ENCODE measurements at regions not wholly inside any gene's neighbourhood (a gene's known extent, or its start where the extent isn't known, plus 50 kb on each side); places are given as distances from the start of the nearest gene placed in this dataset.

DNA sequence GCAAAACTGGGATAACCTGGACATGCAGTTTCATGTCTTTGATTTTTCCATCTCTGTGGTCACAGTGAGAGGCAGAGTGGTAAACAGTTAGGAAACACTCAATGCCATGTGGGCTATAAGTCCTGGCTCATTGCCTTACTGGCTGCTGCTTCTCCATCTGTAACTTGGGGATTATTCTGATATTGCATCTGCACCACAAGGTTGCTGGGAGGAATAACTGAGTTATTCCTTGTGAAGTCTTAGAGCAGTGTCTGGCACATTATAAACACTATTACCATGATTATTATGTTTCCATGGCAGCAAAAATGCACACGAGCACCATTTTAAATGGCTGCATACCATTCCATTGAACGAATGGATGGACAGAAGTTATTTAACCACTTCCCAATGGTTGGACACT lies 111.7 kb upstream of the CDH5 start:
- H3K4me3 ChIP-seq (replicated peaks in 1 of 2; ENCODE audit: low read depth in 2 of 2, low read length in 2 of 2), result no peak overlapping the region
- TF ChIP-seq, protein P1, sequence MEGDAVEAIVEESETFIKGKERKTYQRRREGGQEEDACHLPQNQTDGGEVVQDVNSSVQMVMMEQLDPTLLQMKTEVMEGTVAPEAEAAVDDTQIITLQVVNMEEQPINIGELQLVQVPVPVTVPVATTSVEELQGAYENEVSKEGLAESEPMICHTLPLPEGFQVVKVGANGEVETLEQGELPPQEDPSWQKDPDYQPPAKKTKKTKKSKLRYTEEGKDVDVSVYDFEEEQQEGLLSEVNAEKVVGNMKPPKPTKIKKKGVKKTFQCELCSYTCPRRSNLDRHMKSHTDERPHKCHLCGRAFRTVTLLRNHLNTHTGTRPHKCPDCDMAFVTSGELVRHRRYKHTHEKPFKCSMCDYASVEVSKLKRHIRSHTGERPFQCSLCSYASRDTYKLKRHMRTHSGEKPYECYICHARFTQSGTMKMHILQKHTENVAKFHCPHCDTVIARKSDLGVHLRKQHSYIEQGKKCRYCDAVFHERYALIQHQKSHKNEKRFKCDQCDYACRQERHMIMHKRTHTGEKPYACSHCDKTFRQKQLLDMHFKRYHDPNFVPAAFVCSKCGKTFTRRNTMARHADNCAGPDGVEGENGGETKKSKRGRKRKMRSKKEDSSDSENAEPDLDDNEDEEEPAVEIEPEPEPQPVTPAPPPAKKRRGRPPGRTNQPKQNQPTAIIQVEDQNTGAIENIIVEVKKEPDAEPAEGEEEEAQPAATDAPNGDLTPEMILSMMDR (IDR thresholded peaks at IDR 0.05; ENCODE audit: low read depth, low read length), result no peak
- DNase-seq (ENCODE audit: low read depth in 2 of 2), result peak in 1 of 2 donors; percentile 54

DNA sequence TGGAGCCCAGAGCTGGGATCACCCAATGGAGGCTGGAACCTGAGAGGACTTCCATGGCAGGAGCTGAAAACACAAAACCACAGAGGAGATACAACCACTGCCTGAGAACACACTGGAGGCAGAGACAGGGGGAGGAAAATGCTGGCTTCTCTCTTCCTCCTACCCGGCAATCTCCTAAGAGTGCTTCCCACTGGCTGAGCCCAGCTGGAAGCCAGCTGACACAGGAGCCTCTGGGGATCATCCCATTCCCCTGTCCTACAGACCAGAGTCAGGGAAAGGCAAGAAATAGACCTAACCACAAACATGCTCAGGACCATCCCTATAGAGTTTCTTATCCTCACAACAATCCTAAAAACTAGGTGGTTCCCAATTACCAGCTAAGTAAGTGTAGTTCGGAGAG lies 112.4 kb upstream of the CDH5 start:
- no peak for DNase-seq (ENCODE audit: low read depth in 2 of 2)
- TF ChIP-seq, protein P1 (IDR thresholded peaks at IDR 0.05; ENCODE audit: low read depth, low read length), result no peak
- H3K4me3 ChIP-seq (replicated peaks in 1 of 2; ENCODE audit: low read depth in 2 of 2, low read length in 2 of 2), result no peak overlapping the region

DNA sequence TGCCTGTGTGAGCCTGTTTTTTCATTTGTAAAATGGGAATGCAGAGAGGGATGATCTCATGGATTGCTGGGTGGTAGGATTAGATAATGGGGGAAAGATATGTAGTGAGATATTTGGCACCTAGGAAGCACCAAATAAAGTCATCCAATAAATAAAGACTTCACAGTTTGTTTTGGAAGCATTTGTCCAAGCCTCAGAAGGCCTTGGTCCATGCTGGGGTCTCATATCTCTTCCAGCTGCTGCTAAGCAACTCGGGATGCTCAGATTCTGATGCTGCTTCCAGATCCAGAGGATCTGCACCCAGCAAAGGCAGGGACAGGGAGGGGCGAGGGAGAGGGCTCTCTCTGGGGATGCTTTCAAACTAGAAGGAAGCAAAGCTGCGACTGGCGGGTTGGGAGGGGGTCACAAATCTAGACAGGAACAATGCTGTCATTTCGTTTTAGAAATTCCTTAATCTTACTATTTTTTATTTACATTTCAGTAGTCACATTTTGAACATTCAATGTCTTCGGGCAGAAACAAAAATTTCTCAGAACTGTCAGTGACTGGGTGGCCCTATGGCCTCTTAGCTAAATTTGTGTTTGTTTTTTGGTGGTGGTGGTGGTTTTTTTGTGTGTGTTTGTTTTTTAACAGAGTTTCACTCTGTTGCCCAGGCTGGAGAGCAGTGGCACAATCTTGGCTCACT lies 114.9 kb upstream of the CDH5 start:
- H3K4me3 ChIP-seq (replicated peaks in 1 of 2; ENCODE audit: low read depth in 2 of 2, low read length in 2 of 2), result no peak overlapping the region
- no peak for DNase-seq (ENCODE audit: low read depth in 2 of 2)
- TF ChIP-seq, protein P1 (IDR thresholded peaks at IDR 0.05; ENCODE audit: low read depth, low read length), result no peak

DNA sequence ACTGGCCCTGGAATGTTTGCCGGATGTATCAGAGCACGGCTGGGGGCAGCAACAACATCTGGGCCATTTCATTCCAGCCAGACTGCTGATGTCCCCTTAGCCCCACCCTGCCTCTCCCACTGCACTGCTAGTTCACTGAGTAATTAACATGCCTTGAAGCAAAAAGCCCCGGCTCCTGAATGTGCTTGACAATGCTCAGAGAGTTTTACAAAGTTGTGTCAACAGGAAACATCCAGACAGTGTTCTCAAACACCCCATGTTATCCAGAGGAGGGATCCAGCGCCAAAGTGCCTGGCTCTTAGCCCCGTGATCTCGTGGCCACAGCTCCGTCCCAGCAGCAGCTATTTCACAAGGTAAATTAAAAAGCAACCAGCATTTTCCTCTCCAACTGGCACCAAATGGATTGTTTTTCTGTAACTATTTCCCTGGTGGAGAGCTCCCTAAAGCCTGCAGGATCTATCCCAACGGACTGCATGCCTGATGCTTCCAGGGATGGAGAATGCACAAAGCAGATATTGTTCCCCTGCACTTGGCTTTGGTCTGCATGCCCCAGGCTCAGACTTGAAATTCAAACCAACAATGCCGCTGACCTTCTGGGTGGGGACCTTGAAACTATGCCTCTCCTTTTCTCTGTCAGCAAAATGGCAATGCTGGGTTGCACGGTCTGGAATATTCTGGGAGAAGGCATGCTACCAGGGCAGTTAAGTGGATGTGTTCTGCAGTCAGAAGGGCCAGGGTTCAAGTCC lies 115.6 kb upstream of the CDH5 start:
- TF ChIP-seq, protein P1 (IDR thresholded peaks at IDR 0.05; ENCODE audit: low read depth, low read length), result no peak
- peak; percentile 78 to 98 for DNase-seq (ENCODE audit: low read depth in 2 of 2)
- H3K4me3 ChIP-seq (replicated peaks in 1 of 2; ENCODE audit: low read depth in 2 of 2, low read length in 2 of 2), result no peak overlapping the region

DNA sequence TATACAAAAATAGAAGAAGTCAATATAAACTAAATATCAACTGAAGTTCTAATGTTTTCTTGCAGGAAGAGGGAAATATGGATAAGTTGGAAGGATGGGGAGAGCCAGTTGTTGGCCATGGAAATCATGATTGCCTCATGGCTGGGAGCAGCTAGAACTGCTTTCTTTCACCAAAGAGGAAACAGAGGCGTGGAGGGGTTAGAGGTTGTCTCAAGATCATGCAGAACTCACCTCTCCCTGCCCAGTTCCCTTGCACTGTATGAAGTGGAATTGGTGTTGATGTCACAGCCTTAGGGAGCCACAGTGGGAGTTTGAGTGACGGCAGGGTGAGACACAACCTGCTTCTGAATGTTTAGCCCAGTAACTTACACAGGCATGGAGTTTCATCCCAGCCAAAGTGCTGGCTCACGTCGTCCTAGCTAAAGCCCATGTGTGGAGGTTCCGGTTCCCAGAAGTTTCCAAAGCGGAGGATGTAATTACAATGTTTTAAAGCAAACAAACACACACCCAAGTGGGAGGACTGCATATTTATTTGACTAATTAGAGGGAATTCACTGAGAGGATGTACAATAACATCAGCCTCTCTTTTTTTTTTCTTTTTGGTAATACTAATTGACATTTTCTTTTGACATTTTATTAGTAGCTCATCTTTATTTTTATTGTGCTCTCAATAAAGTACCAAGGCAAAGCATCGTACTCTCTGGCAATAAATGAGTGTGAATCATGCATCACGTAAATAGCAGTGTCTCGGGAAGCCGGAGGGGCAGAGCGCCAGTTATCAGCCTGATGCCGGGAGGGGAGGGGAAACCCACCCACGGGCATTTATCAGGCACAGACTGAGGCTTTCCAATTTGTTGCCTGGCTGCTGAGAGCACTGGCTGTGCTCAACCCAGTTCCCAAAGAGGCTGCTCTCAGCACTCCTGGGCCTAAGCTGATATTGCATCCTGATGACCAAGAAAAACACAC lies 118.7 kb upstream of the CDH5 start:
- DNase-seq (ENCODE audit: low read depth in 2 of 2), result peak; percentile 35 to 95
- H3K4me3 ChIP-seq (replicated peaks in 1 of 2; ENCODE audit: low read depth in 2 of 2, low read length in 2 of 2), result no peak overlapping the region
- TF ChIP-seq, protein P1 (IDR thresholded peaks at IDR 0.05; ENCODE audit: low read depth, low read length), result no peak

DNA sequence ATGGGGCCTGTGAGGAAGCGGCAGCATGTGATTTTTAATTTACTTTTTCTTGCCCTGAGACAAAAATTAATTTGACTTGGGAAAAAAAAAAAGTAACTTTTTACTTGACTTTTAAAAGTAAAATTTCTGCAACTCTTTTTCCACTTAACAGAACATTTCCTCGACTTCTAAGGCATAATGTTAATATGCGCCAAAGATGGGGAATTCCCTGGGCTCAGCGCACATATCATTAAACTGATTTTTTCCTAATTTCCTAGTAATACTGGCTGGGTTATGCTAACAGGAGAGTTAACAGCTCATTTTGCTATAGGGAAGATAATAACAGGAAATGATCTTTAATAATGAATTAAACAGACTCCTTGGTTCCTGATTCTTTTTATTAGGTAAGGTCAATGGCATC lies 120.6 kb upstream of the CDH5 start:
- H3K4me3 ChIP-seq (replicated peaks in 1 of 2; ENCODE audit: low read depth in 2 of 2, low read length in 2 of 2), result no peak overlapping the region
- TF ChIP-seq, protein P1 (IDR thresholded peaks at IDR 0.05; ENCODE audit: low read depth, low read length), result no peak
- no peak for DNase-seq (ENCODE audit: low read depth in 2 of 2)

All from cardiac fibroblast (primary cell).